SW 1271 (cell line): ENCODE measurements at regions not wholly inside any gene's neighbourhood (a gene's known extent, or its start where the extent isn't known, plus 50 kb on each side); places are given as distances from the start of the nearest gene placed in this dataset.
"Not testable (repeated sequence)": the region's sequence is repeated elsewhere in the genome, so short reads cannot be mapped to it uniquely, and the experiment has no call there.

ENCODE experiments used
- DNase-seq, 2 experiments: peaks; one replicate each; lab custom pipeline; 2025; lab: John Stamatoyannopoulos, UW

GRCh38 chr6:8659404-8660189 is 224.3 kb upstream of the SLC35B3 start:
- no peak for DNase-seq

DNA sequence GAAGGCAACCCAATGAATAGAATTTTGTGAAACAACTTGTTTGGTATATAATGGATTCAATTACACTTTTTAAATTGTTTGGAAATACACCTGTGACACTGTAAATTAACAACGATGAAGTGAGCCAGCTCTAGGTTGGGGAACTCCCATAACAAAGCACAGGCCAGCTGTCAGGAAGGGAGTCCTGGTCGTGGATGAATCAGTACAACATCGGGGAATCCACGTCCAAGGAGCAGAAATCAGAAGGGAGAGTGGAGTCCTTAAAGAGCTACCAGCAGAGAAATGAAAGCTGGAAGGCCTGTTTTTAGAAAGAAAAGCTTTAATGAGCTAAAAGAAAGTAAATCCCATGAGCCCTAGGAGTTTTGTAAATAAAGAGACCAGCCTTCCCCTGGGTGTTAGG is 223.1 kb upstream of the SLC35B3 start:
- no peak for DNase-seq

- DNase-seq = no peak
Measured at GRCh38 chr6:8657522-8657921, 222.2 kb upstream of the SLC35B3 start.

- DNase-seq = no peak
Measured at GRCh38 chr6:8655670-8656454, 220.5 kb upstream of the SLC35B3 start.

GRCh38 chr6:8652710-8653109 is 217.4 kb upstream of the SLC35B3 start:
- no peak for DNase-seq

- DNase-seq = no peak
Measured at GRCh38 chr6:8651998-8652397, 216.7 kb upstream of the SLC35B3 start.

DNA sequence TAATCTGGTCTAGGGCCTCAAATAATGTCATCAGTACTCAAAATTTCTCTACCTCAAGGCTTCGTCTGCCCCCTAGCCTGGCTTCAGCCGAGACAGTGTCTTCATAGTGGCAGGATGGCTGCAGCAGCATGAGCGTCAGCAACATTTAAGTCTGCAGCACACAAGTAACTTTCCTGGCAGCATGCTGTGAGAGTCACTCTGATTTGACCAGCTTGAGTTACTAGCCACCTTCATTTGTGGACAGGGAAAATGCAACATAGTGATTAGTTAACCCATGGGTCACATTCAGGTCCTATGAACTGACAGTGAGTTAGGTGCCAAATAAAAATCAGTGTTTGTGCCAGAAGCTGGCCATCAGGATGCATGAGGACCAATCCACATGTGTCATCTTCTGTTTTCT is 209.9 kb upstream of the SLC35B3 start:
- no peak for DNase-seq

GRCh38 chr6:8644306-8644705 is 209.0 kb upstream of the SLC35B3 start:
- DNase-seq = no peak

- DNase-seq = no peak
Measured at GRCh38 chr6:8642854-8643253, 207.5 kb upstream of the SLC35B3 start.

DNA sequence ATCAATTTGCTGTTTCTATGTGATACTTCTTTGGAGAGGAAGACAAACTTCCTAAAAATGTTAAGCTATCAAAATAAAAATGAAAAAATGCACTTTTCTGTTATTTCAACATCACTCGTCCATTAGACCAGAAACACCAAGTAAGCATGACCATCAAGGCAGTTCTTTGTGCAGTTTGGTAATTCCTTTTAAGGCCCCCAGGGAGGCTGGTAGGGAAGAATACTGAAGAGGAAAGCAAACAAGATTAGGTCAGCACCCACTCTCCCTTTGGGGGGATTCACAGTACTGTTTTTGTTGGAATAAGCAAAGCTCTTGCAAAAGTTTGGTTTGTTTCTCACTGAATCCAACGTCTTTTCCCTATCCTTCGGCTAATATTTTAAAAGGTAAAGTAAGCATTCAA is 206.8 kb upstream of the SLC35B3 start:
- DNase-seq = no peak

GRCh38 chr6:8639928-8640649 is 204.7 kb upstream of the SLC35B3 start:
- DNase-seq = no peak

GRCh38 chr6:8637896-8638597 is 202.7 kb upstream of the SLC35B3 start:
- DNase-seq = no peak

- DNase-seq = no peak
Measured at GRCh38 chr6:8633762-8634161, 198.4 kb upstream of the SLC35B3 start.

GRCh38 chr6:8628736-8629135 is 193.4 kb upstream of the SLC35B3 start:
- no peak for DNase-seq

- no peak for DNase-seq
Measured at GRCh38 chr6:8628063-8628462, 192.7 kb upstream of the SLC35B3 start.

DNA sequence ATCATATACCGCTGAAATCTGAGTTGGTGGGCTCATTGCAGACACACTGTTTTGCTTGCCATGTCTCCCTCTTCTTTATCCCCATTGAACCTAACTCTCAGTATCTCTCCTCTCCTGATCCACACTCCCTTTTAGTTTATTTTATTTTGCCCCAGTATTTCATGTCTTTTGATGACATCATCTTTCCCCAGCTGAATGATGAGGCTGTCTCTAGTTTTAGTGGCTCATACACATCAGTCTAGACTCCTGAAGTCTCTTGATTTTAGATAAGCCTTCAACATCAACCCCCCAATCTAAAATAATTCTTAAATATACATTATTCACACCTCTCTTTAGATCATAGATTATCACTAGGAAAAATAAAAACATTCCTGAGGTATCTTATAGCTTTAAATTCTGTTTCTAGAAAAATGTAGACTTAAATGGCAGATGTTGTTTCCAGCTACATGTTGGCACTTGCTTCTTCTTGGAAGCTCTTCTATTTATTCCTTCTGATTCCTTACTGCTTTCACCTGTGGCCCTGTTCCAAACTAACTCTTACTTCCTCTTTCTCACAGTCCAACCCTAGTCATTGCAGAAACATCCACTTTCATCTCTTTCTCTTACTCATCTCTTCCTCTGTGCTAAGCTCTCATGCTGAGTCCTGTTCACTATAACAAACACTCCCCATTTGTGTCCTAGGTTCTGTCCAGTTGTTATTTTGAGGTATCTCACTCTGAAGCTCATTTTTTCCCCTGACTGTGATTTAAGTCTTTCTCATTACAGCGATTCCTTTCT is 191.9 kb upstream of the SLC35B3 start:
- DNase-seq = peak; percentile 57 to 80

- DNase-seq = no peak
Measured at GRCh38 chr6:8624665-8625064, 189.3 kb upstream of the SLC35B3 start.

GRCh38 chr6:8623441-8623840 is 188.1 kb upstream of the SLC35B3 start:
- DNase-seq = no peak

DNA sequence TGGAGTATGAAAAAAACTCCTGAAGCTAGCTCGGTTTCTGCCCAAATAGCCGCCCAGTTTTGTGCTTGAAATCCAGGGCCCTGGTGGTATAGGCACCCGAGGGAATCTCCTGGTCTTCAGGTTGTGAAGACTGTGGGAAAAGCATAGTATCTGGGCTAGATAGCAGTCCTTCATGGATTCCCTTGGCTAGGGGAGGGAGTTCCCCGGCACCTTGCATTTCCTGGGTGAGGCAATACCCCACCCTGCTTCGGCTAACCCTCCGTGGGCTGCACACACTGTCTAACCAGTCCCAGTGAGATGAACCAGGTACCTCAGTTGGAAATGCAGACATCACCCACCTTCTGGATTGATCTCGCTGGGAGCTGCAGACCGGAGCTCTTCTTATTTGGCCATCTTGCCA is 184.5 kb upstream of the SLC35B3 start:
- DNase-seq = no peak

- DNase-seq = not testable (repeated sequence)
Measured at GRCh38 chr6:8619408-8619807, 184.1 kb upstream of the SLC35B3 start.

GRCh38 chr6:8608737-8609136 is 173.4 kb upstream of the SLC35B3 start:
- no peak for DNase-seq
